Liver (tissue), 8 donors: ENCODE measurements at regions not wholly inside any gene's neighbourhood (a gene's known extent, or its start where the extent isn't known, plus 50 kb on each side); places are given as distances from the start of the nearest gene placed in this dataset.

Experiments used
- DNase-seq: peaks from one replicate; pipeline ENCODE4 v3.0.0-alpha.2; 2017; ENCODE audit warnings: low spot score
- H3K27ac ChIP-seq, 2 donors: one replicate each; pipeline ENCODE4 v1.7.0; 2013; ENCODE audit warnings: inconsistent platforms in 2 of 2, low read length in 2 of 2, control low read depth in 1 of 2, low read depth in 1 of 2, mild to moderate bottlenecking in 1 of 2
- H3K27me3 ChIP-seq, 4 donors: one replicate each; pipeline versions ENCODE4 v1.6.1 to v1.7.0; 2013; ENCODE audit warnings: low read length in 3 of 4, inconsistent platforms in 1 of 4, mild to moderate bottlenecking in 1 of 4, moderate library complexity in 1 of 4; ENCODE audit not compliant: control insufficient read depth in 4 of 4, insufficient read depth in 4 of 4
- H3K36me3 ChIP-seq, 4 donors: one replicate each; pipeline versions ENCODE4 v1.6.1 to v1.7.0; 2013; ENCODE audit warnings: low read length in 3 of 4, mild to moderate bottlenecking in 3 of 4, low read depth in 1 of 4, moderate library complexity in 1 of 4; ENCODE audit not compliant: control insufficient read depth in 4 of 4, insufficient read depth in 3 of 4
- H3K4me1 ChIP-seq, 4 donors: one replicate each; pipeline versions ENCODE4 v1.6.1 to v1.7.0; 2013; ENCODE audit warnings: low read length in 3 of 4, mild to moderate bottlenecking in 3 of 4, moderate library complexity in 1 of 4; ENCODE audit not compliant: control insufficient read depth in 4 of 4, insufficient read depth in 4 of 4
- H3K4me3 ChIP-seq, 3 donors: one replicate each; pipeline versions ENCODE4 v1.6.1 to v1.7.0; 2013; ENCODE audit warnings: low read length in 3 of 3, control low read depth in 1 of 3, low read depth in 1 of 3, mild to moderate bottlenecking in 1 of 3
- H3K9ac ChIP-seq, 2 donors: one replicate each; pipeline ENCODE4 v1.7.0; 2013; ENCODE audit warnings: low read length in 2 of 2, mild to moderate bottlenecking in 2 of 2, moderate library complexity in 2 of 2, control low read depth in 1 of 2, low read depth in 1 of 2
- H3K9me3 ChIP-seq, 4 donors: one replicate each; pipeline versions ENCODE4 v1.6.1 to v1.7.0; 2013; ENCODE audit warnings: low read length in 3 of 4; ENCODE audit not compliant: control insufficient read depth in 4 of 4
- ATF3 ChIP-seq: IDR thresholded peaks from 2 replicates; pipeline ENCODE4 v1.6.1; 2016; ENCODE audit warnings: antibody characterized with exemption
- EGR1 ChIP-seq, 2 donors: IDR thresholded peaks; 2 replicates each; pipeline ENCODE4 v1.6.1; 2016 to 2018; ENCODE audit warnings: antibody characterized with exemption in 2 of 2, low read depth in 2 of 2
- FOXA1 ChIP-seq: IDR thresholded peaks from 2 replicates; pipeline ENCODE4 v1.6.1; 2016; ENCODE audit warnings: antibody characterized with exemption
- FOXA2 ChIP-seq: IDR thresholded peaks from 2 replicates; pipeline ENCODE4 v1.6.1; 2016; ENCODE audit warnings: antibody characterized with exemption
- GABPA ChIP-seq, 2 donors: IDR thresholded peaks in 1 of 2; conservative IDR thresholded peaks in 1 of 2; 2 replicates each; pipeline ENCODE4 v1.6.1; 2016; ENCODE audit warnings: antibody characterized with exemption in 2 of 2, mild to moderate bottlenecking in 1 of 2, moderate library complexity in 1 of 2
- HNF4A ChIP-seq, 2 donors: conservative IDR thresholded peaks; 2 replicates each; pipeline ENCODE4 v1.6.1; 2016; ENCODE audit warnings: antibody characterized with exemption in 2 of 2, mild to moderate bottlenecking in 2 of 2
- HNF4G ChIP-seq: IDR thresholded peaks from 2 replicates; pipeline ENCODE4 v1.6.1; 2016; ENCODE audit warnings: antibody characterized with exemption
- JUND ChIP-seq, 2 donors: IDR thresholded peaks; 2 replicates each; pipeline ENCODE4 v1.6.1; 2016; ENCODE audit warnings: antibody characterized with exemption in 2 of 2
- NR2F2 ChIP-seq: IDR thresholded peaks from 2 replicates; pipeline ENCODE4 v1.6.1; 2016; ENCODE audit warnings: antibody characterized with exemption
- RAD21 ChIP-seq, 2 donors: IDR thresholded peaks; 2 replicates each; pipeline ENCODE4 v1.6.1; 2016; ENCODE audit warnings: antibody characterized with exemption in 2 of 2, mild to moderate bottlenecking in 2 of 2
- REST ChIP-seq: IDR thresholded peaks from 2 replicates; pipeline ENCODE4 v1.6.1; 2016; ENCODE audit warnings: antibody characterized with exemption, mild to moderate bottlenecking
- RXRA ChIP-seq, 2 donors: IDR thresholded peaks; 2 replicates each; pipeline ENCODE4 v1.6.1; 2017 to 2018; ENCODE audit warnings: antibody characterized with exemption in 2 of 2, mild to moderate bottlenecking in 1 of 2
- SP1 ChIP-seq: IDR thresholded peaks from 2 replicates; pipeline ENCODE4 v1.6.1; 2018; ENCODE audit warnings: antibody characterized with exemption, mild to moderate bottlenecking
- TAF1 ChIP-seq: conservative IDR thresholded peaks from 2 replicates; pipeline ENCODE4 v1.6.1; 2016; ENCODE audit warnings: antibody characterized with exemption, mild to moderate bottlenecking
- YY1 ChIP-seq: IDR thresholded peaks from 2 replicates; pipeline ENCODE4 v1.6.1; 2016; ENCODE audit warnings: antibody characterized with exemption, mild to moderate bottlenecking
- ZBTB33 ChIP-seq: IDR thresholded peaks from 2 replicates; pipeline ENCODE4 v1.6.1; 2016; ENCODE audit warnings: antibody characterized with exemption
- WGBS: extraction: QIAGEN DNeasy Blood & Tissue Kit; methylation state at CpG from one replicate; pipeline ENCODE4 v1.1.7; 2013; 5-methylcytosine and 5-hydroxymethylcytosine counted together
- TF ChIP-seq, protein P1 (sequence below): IDR thresholded peaks from 2 replicates; pipeline ENCODE4 v1.6.1; 2016; ENCODE audit warnings: antibody characterized with exemption
- TF ChIP-seq, protein P2 (sequence below): fragments of 150-350 bp; IDR thresholded peaks from 2 replicates; pipeline ENCODE4 v1.5.1; 2017; ENCODE audit warnings: improper control_type of control experiment, low read depth, low read length; ENCODE audit not compliant: missing input control
- donor health status: healthy.
- donor health status: healthy.
- donor health status: healthy.
- donor health status: healthy.
- donor health status: healthy.

GRCh38 chr2:236341067-236341466 is 76.9 kb upstream of the ASB18 start:
- no peaks in the 10 kb centered on the region for H3K36me3 ChIP-seq
- no peaks in the 10 kb centered on the region for H3K27me3 ChIP-seq
- TF ChIP-seq JUND (IDR thresholded peaks at IDR 0.05) = no peak
- TF ChIP-seq, protein P1, sequence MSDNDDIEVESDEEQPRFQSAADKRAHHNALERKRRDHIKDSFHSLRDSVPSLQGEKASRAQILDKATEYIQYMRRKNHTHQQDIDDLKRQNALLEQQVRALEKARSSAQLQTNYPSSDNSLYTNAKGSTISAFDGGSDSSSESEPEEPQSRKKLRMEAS = no peak
- H3K9me3 ChIP-seq = no peaks in the 10 kb centered on the region
- H3K4me1 ChIP-seq = peaks cover 1 to 10% (median 6%) of the 10 kb centered on the region in 4 donors
- H3K27ac ChIP-seq = no peak overlapping the region
- WGBS = 97% methylated on average over 14 of the region's 14 CpGs
- no peak overlapping the region for H3K9ac ChIP-seq
- H3K4me3 ChIP-seq = no peak overlapping the region
- no peak for DNase-seq

GRCh38 chr2:236341721-236342120 is 77.5 kb upstream of the ASB18 start:
- 91% methylated on average over 14 of the region's 14 CpGs for WGBS
- Histone ChIP-seq H3K9ac (no peak overlapping the region), H3K27ac (no peak overlapping the region), H3K4me1 (peaks cover 1 to 10% (median 6%) of the 10 kb centered on the region in 4 donors), H3K36me3 (no peaks in the 10 kb centered on the region), H3K27me3 (no peaks in the 10 kb centered on the region), H3K4me3 (no peak overlapping the region), H3K9me3 (no peaks in the 10 kb centered on the region)
- TF ChIP-seq ZBTB33 = no peak
- TF ChIP-seq TAF1 = no peak
- no peak for TF ChIP-seq SP1
- TF ChIP-seq RAD21 (IDR thresholded peaks at IDR 0.05) = no peak
- no peak for TF ChIP-seq FOXA2
- TF ChIP-seq, protein P2, sequence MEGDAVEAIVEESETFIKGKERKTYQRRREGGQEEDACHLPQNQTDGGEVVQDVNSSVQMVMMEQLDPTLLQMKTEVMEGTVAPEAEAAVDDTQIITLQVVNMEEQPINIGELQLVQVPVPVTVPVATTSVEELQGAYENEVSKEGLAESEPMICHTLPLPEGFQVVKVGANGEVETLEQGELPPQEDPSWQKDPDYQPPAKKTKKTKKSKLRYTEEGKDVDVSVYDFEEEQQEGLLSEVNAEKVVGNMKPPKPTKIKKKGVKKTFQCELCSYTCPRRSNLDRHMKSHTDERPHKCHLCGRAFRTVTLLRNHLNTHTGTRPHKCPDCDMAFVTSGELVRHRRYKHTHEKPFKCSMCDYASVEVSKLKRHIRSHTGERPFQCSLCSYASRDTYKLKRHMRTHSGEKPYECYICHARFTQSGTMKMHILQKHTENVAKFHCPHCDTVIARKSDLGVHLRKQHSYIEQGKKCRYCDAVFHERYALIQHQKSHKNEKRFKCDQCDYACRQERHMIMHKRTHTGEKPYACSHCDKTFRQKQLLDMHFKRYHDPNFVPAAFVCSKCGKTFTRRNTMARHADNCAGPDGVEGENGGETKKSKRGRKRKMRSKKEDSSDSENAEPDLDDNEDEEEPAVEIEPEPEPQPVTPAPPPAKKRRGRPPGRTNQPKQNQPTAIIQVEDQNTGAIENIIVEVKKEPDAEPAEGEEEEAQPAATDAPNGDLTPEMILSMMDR = no peak
- TF ChIP-seq JUND (IDR thresholded peaks at IDR 0.05) = no peak
- TF ChIP-seq, protein P1 = no peak
- TF ChIP-seq NR2F2 = no peak
- no peak for TF ChIP-seq RXRA (IDR thresholded peaks at IDR 0.05)
- TF ChIP-seq REST = no peak
- no peak for TF ChIP-seq ATF3
- no peak for TF ChIP-seq HNF4G
- TF ChIP-seq FOXA1 = no peak
- TF ChIP-seq YY1 = no peak
- no peak for TF ChIP-seq HNF4A (conservative IDR thresholded peaks at IDR 0.05)
- no peak for TF ChIP-seq EGR1 (IDR thresholded peaks at IDR 0.05; ENCODE audit: low read depth in 2 of 2)
- no peak for TF ChIP-seq GABPA (IDR thresholded peaks at IDR 0.05 in 1 of 2, conservative IDR thresholded peaks at IDR 0.05 in 1 of 2)
- no peak for DNase-seq
